ENCODE measurements at regions not wholly inside any gene's neighbourhood (a gene's known extent, or its start where the extent isn't known, plus 50 kb on each side); places are given as distances from the start of the nearest gene placed in this dataset.
A peak's percentile ranks its signal among the peaks of the same experiment; 100 is the strongest.

GRCh38 chr2:215833531-215834162 is 179.7 kb downstream of the MREG start (continued):
- TF ChIP-seq SOX13 (IDR thresholded peaks at IDR 0.05): peak; percentile 90
- peak in 1 of 2 experiments; percentile 99; a peak in 2 of 4 replicates for TF ChIP-seq SOX13 (CRISPR knock-in tag; conservative IDR thresholded peaks at IDR 0.05 in 1 of 2, IDR thresholded peaks at IDR 0.05 in 1 of 2)
- TF ChIP-seq ATF7-NPFF (CRISPR knock-in tag; IDR thresholded peaks at IDR 0.05; ENCODE audit: low read depth): no peak
- peak; percentile 53; the same call in 1 of the 2 replicates for TF ChIP-seq RAD21 (CRISPR knock-in tag; IDR thresholded peaks at IDR 0.05)
- TF ChIP-seq ZNF512 (CRISPR knock-in tag; IDR thresholded peaks at IDR 0.05): no peak
- peak; percentile 49; the same call in 1 of the 2 replicates for TF ChIP-seq SP5 (CRISPR knock-in tag; IDR thresholded peaks at IDR 0.05; ENCODE audit: borderline replicate concordance, low read depth)
- 0 out of 2 replicates have a peak, but pooled peaks have one; percentile 29 for TF ChIP-seq SALL2 (CRISPR knock-in tag; IDR thresholded peaks at IDR 0.05)
- peak; percentile 74 for TF ChIP-seq ATF1 (CRISPR knock-in tag; IDR thresholded peaks at IDR 0.05)
- TF ChIP-seq ZHX2 (IDR thresholded peaks at IDR 0.05; ENCODE audit: low read depth): no peak
- no peak for TF ChIP-seq ZHX2 (CRISPR knock-in tag; IDR thresholded peaks at IDR 0.05; ENCODE audit: borderline replicate concordance)
- TF ChIP-seq FOXM1 (CRISPR knock-in tag; IDR thresholded peaks at IDR 0.05): no peak
- no peak for TF ChIP-seq ZKSCAN5 (CRISPR knock-in tag; IDR thresholded peaks at IDR 0.05)
- TF ChIP-seq GPN1 (CRISPR knock-in tag; IDR thresholded peaks at IDR 0.05; ENCODE audit: borderline replicate concordance): no peak
- TF ChIP-seq KMT2B (CRISPR knock-in tag; IDR thresholded peaks at IDR 0.05): peak; percentile 78; the same call in 1 of the 2 replicates
- no peak for TF ChIP-seq BCL3 (CRISPR knock-in tag; IDR thresholded peaks at IDR 0.05)
- no peak for TF ChIP-seq ZNF251 (CRISPR knock-in tag; IDR thresholded peaks at IDR 0.05)
- TF ChIP-seq ZNF160 (CRISPR knock-in tag; IDR thresholded peaks at IDR 0.05): no peak; the same call in 1 of the 2 replicates
- no peak for TF ChIP-seq ZBTB14 (CRISPR knock-in tag; IDR thresholded peaks at IDR 0.05)
- no peak for TF ChIP-seq SIN3B (IDR thresholded peaks at IDR 0.05; ENCODE audit: low read length)
- peak; percentile 65 for TF ChIP-seq RBFOX2 (IDR thresholded peaks at IDR 0.05; ENCODE audit: low read depth, low read length)

Measured in HepG2 (cell line).